H9 (cell line): ENCODE measurements at regions not wholly inside any gene's neighbourhood (a gene's known extent, or its start where the extent isn't known, plus 50 kb on each side); places are given as distances from the start of the nearest gene placed in this dataset.
"Not testable (repeated sequence)": the region's sequence is repeated elsewhere in the genome, so short reads cannot be mapped to it uniquely, and the experiment has no call there.

ENCODE experiments used
- DNase-seq: peaks from one replicate; pipeline ENCODE4 v3.0.0-alpha.2; 2017
- H2AFZ ChIP-seq: one replicate; pipeline ENCODE4 v1.6.1; 2013; ENCODE audit warnings: mild to moderate bottlenecking, low read length, control low read depth, moderate library complexity
- H2AK5ac ChIP-seq: 2 replicates; pipeline ENCODE4 v1.6.1; 2013; ENCODE audit warnings: low read length, control low read depth, mixed read lengths; ENCODE audit not compliant: insufficient read length
- H2BK120ac ChIP-seq: one replicate; pipeline ENCODE4 v1.6.1; 2013; ENCODE audit warnings: low read depth, mild to moderate bottlenecking, low read length, control low read depth, inconsistent platforms; ENCODE audit not compliant: poor library complexity, severe bottlenecking
- H2BK12ac ChIP-seq: 2 replicates; pipeline ENCODE4 v1.6.1; 2013; ENCODE audit warnings: low read length, control low read depth, mixed read lengths, low read depth; ENCODE audit not compliant: insufficient read length
- H2BK15ac ChIP-seq: 2 replicates; pipeline ENCODE4 v1.6.1; 2013; ENCODE audit warnings: low read depth, low read length, control low read depth
- H2BK20ac ChIP-seq: one replicate; pipeline ENCODE4 v1.6.1; 2013; ENCODE audit warnings: low read depth, mild to moderate bottlenecking, low read length, control low read depth, inconsistent platforms; ENCODE audit not compliant: poor library complexity, severe bottlenecking
- H2BK5ac ChIP-seq: 2 replicates; pipeline ENCODE4 v1.6.1; 2013; ENCODE audit warnings: low read length, control low read depth, mixed read lengths; ENCODE audit not compliant: insufficient read length
- H3K14ac ChIP-seq: 2 replicates; pipeline ENCODE4 v1.6.1; 2013; ENCODE audit warnings: low read length, control low read depth; ENCODE audit not compliant: insufficient read depth
- H3K18ac ChIP-seq: 2 replicates; pipeline ENCODE4 v1.6.1; 2013; ENCODE audit warnings: low read depth, mild to moderate bottlenecking, mixed read lengths, low read length, control low read depth; ENCODE audit not compliant: insufficient read length
- H3K23ac ChIP-seq: 2 replicates; pipeline ENCODE4 v1.6.1; 2013; ENCODE audit warnings: low read length, control low read depth, mixed read lengths, low read depth; ENCODE audit not compliant: insufficient read length
- H3K23me2 ChIP-seq: 2 replicates; pipeline ENCODE4 v1.6.1; 2013; ENCODE audit warnings: low read depth, mild to moderate bottlenecking, mixed read lengths, low read length, control low read depth; ENCODE audit not compliant: insufficient read length, poor library complexity, severe bottlenecking
- H3K27ac ChIP-seq: 2 replicates; pipeline ENCODE4 v1.5.1; 2013; ENCODE audit warnings: low read length, control low read depth, mixed read lengths, low read depth; ENCODE audit not compliant: insufficient read length
- H3K27me3 ChIP-seq: 2 replicates; pipeline ENCODE4 v1.6.1; 2013; ENCODE audit warnings: low read length, control low read depth, inconsistent platforms; ENCODE audit not compliant: insufficient read depth
- H3K4ac ChIP-seq: 2 replicates; pipeline ENCODE4 v1.6.1; 2013; ENCODE audit warnings: low read depth, mild to moderate bottlenecking, control low read depth, inconsistent platforms, low read length, moderate library complexity
- H3K4me1 ChIP-seq: 2 replicates; pipeline ENCODE4 v1.6.1; 2013; ENCODE audit warnings: low read length, control low read depth, inconsistent platforms; ENCODE audit not compliant: insufficient read depth
- H3K4me2 ChIP-seq: 2 replicates; pipeline ENCODE4 v1.6.1; 2013; ENCODE audit warnings: low read length, control low read depth, mixed read lengths; ENCODE audit not compliant: insufficient read length, insufficient read depth
- H3K56ac ChIP-seq: 2 replicates; pipeline ENCODE4 v1.6.1; 2013; ENCODE audit warnings: low read depth, mild to moderate bottlenecking, mixed read lengths, low read length, control low read depth; ENCODE audit not compliant: insufficient read length
- H3K79me1 ChIP-seq: 2 replicates; pipeline ENCODE4 v1.6.1; 2013; ENCODE audit warnings: low read depth, mild to moderate bottlenecking, moderate library complexity, low read length, control low read depth, inconsistent platforms; ENCODE audit not compliant: insufficient read depth, poor library complexity, severe bottlenecking
- H3K79me2 ChIP-seq: 2 replicates; pipeline ENCODE4 v1.6.1; 2013; ENCODE audit warnings: low read length, control low read depth, inconsistent platforms; ENCODE audit not compliant: insufficient read depth
- H3K9ac ChIP-seq: 2 replicates; pipeline ENCODE4 v1.6.1; 2013; ENCODE audit warnings: low read length, control low read depth, mixed read lengths; ENCODE audit not compliant: insufficient read length; ENCODE audit errors: extremely low read depth
- H3K9me3 ChIP-seq: one replicate; pipeline ENCODE4 v1.6.1; 2013; ENCODE audit warnings: low read depth, low read length, inconsistent platforms; ENCODE audit not compliant: control insufficient read depth
- H3T11ph ChIP-seq: one replicate; pipeline ENCODE4 v1.6.1; 2013; ENCODE audit warnings: mild to moderate bottlenecking, low read length, control low read depth, inconsistent platforms
- H4K20me1 ChIP-seq: one replicate; pipeline ENCODE4 v1.6.1; 2013; ENCODE audit not compliant: control insufficient read depth, insufficient read length, insufficient read depth
- H4K5ac ChIP-seq: 2 replicates; pipeline ENCODE4 v1.6.1; 2013; ENCODE audit warnings: low read depth, mild to moderate bottlenecking, mixed read lengths, low read length, control low read depth; ENCODE audit not compliant: insufficient read length
- H4K8ac ChIP-seq: replicated peaks from 2 replicates; pipeline ENCODE4 v1.6.1; 2013; ENCODE audit warnings: low read length, control low read depth, mixed read lengths, low read depth; ENCODE audit not compliant: insufficient read length
- H4K91ac ChIP-seq: 2 replicates; pipeline ENCODE4 v1.6.1; 2013; ENCODE audit warnings: low read depth, mild to moderate bottlenecking, moderate library complexity, mixed read lengths, low read length, control low read depth; ENCODE audit not compliant: insufficient read length
- H3K27ac Mint-ChIP-seq, 3 experiments: 2 replicates in 2 of 3; 3 replicates in 1 of 3; pipeline ENCODE4 v1.8.0; 2020 to 2021; ENCODE audit warnings: mixed read lengths in 3 of 3, mild to moderate bottlenecking in 1 of 3, moderate library complexity in 1 of 3
- H3K27me3 Mint-ChIP-seq: 2 replicates; pipeline ENCODE4 v1.8.0; 2021; ENCODE audit warnings: low read depth, mild to moderate bottlenecking, moderate library complexity, mixed read lengths
- H3K36me3 Mint-ChIP-seq, 3 experiments: 2 replicates in 2 of 3; 3 replicates in 1 of 3; pipeline ENCODE4 v1.8.0; 2020 to 2021; ENCODE audit warnings: low read depth in 3 of 3, mixed read lengths in 3 of 3; ENCODE audit not compliant: insufficient read depth in 1 of 3
- H3K4me1 Mint-ChIP-seq, 2 experiments: 2 replicates each; pipeline ENCODE4 v1.8.0; 2020; ENCODE audit warnings: mixed read lengths in 2 of 2
- H3K4me3 Mint-ChIP-seq, 2 experiments: 2 replicates in 1 of 2; 3 replicates in 1 of 2; pipeline ENCODE4 v1.8.0; 2020 to 2021; ENCODE audit warnings: mild to moderate bottlenecking in 2 of 2, mixed read lengths in 2 of 2, moderate library complexity in 1 of 2
- H3K9me3 Mint-ChIP-seq, 2 experiments: 2 replicates in 1 of 2; 3 replicates in 1 of 2; pipeline ENCODE4 v1.8.0; 2020; ENCODE audit warnings: mild to moderate bottlenecking in 2 of 2, mixed read lengths in 2 of 2, moderate library complexity in 1 of 2
- WGBS: extraction: QIAGEN DNeasy Blood & Tissue Kit; methylation state at CpG from one replicate; pipeline ENCODE4 v1.1.7; 2013; ENCODE audit warnings: missing lambda C conversion rate, low lambda C conversion rate, mixed read lengths; ENCODE audit not compliant: insufficient read length; ENCODE audit errors: extremely low coverage; 5-methylcytosine and 5-hydroxymethylcytosine counted together

DNA sequence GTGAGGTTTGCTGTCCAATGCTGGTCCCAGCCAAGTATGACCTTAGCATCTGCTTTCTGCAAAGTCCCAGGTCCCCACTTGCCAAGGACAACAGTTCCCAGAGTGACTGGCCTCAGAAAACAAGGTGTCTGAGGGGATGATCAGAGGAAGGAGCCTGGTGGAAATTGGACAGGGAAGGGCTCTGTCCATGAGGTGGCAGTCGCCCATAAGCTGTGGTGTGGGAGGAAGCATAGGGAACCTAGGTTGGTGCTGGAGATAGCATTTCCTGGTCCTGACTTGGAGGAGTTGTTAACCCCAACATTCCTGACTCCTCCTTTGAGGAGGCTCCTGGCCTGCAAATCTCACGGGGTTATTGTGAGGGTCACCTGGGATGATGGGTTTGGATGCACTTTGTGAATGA lies 77.8 kb downstream of the LIMS4 start:
- H3K4me2 ChIP-seq, DNase-seq, H3T11ph ChIP-seq, H2AK5ac ChIP-seq, H3K27ac Mint-ChIP-seq, H2BK20ac ChIP-seq, H2AFZ ChIP-seq, H3K4me1 Mint-ChIP-seq, H4K91ac ChIP-seq, H3K56ac ChIP-seq, H4K5ac ChIP-seq, H3K14ac ChIP-seq, H2BK12ac ChIP-seq, H2BK120ac ChIP-seq, H3K9me3 ChIP-seq, H3K27me3 Mint-ChIP-seq, H3K79me1 ChIP-seq, H3K27ac ChIP-seq, H3K36me3 Mint-ChIP-seq, H3K4me1 ChIP-seq, H2BK5ac ChIP-seq, H3K79me2 ChIP-seq, H4K20me1 ChIP-seq, H3K4ac ChIP-seq, H3K4me3 Mint-ChIP-seq, H4K8ac ChIP-seq, H3K27me3 ChIP-seq, H3K23me2 ChIP-seq, H3K18ac ChIP-seq, H3K23ac ChIP-seq, H3K9me3 Mint-ChIP-seq, H2BK15ac ChIP-seq, H3K9ac ChIP-seq: not testable (repeated sequence)
- WGBS: no CpG with 5 or more reads among the region's 2 CpGs

DNA sequence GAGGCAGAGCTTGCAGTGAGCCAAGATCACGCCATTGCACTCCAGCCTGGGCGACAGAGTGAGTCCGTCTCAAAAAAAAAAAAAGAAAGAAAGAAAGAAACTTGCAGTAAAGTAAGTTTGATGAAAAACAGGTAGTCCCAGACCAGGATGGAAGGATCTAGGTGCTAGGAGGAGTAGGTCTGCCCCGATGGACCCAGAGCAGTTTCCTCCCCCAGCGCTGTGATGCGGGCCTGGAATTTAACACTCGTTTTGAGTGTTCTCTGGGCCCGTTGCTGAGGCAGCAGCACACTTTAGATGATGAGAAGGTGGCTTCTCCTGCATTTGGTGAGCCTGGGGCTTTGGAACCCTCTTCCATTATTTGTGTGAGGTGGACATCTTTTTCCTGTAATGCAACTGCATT lies 80.2 kb downstream of the LIMS4 start:
- H3K9me3 Mint-ChIP-seq, H3K4me2 ChIP-seq, H3K4me1 ChIP-seq, H2BK120ac ChIP-seq, H2BK12ac ChIP-seq, H3K14ac ChIP-seq, H2BK15ac ChIP-seq, H3K23ac ChIP-seq, H2AK5ac ChIP-seq, H3K4me3 Mint-ChIP-seq, H3K4ac ChIP-seq, H3K27me3 Mint-ChIP-seq, H3K18ac ChIP-seq, H3K9ac ChIP-seq, H3K79me2 ChIP-seq, H3K27ac ChIP-seq, H3K9me3 ChIP-seq, H3K4me1 Mint-ChIP-seq, H3K27me3 ChIP-seq, DNase-seq, H4K8ac ChIP-seq, H4K5ac ChIP-seq, H3K23me2 ChIP-seq, H3K56ac ChIP-seq, H3K36me3 Mint-ChIP-seq, H4K20me1 ChIP-seq, H3K27ac Mint-ChIP-seq, H4K91ac ChIP-seq, H2AFZ ChIP-seq, H3K79me1 ChIP-seq, H2BK5ac ChIP-seq, H3T11ph ChIP-seq, H2BK20ac ChIP-seq: not testable (repeated sequence)
- no CpG with 5 or more reads among the region's 8 CpGs for WGBS

DNA sequence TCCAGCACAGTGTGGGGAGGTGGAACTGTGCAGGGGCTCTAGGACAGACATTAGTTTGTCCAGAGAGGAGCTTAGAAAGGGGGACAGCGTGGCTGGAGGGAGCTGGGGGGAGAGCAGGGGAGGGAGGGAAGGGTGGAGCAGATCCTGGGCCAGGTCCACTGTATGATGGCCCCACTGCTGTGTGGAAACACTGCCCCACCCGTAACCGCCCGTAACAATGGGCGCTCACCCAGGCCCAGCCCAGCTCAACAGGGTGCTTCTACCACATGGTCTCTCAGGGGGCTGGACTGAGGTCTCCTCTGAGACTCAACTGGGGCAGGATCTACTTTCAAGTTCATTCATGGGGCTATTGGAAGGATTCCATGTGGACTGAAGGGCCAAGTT lies 81.6 kb downstream of the LIMS4 start:
- H3T11ph ChIP-seq, H3K27me3 Mint-ChIP-seq, H3K23ac ChIP-seq, H3K79me1 ChIP-seq, H3K4me1 ChIP-seq, H3K14ac ChIP-seq, H3K79me2 ChIP-seq, H4K5ac ChIP-seq, H3K27me3 ChIP-seq, H3K27ac ChIP-seq, H3K18ac ChIP-seq, H3K56ac ChIP-seq, H3K23me2 ChIP-seq, DNase-seq, H3K4me2 ChIP-seq, H3K9me3 ChIP-seq, H3K9ac ChIP-seq, H2BK20ac ChIP-seq, H2BK120ac ChIP-seq, H2AK5ac ChIP-seq, H4K91ac ChIP-seq, H3K4ac ChIP-seq, H4K8ac ChIP-seq, H2AFZ ChIP-seq, H3K4me1 Mint-ChIP-seq, H3K4me3 Mint-ChIP-seq, H3K36me3 Mint-ChIP-seq, H4K20me1 ChIP-seq, H2BK12ac ChIP-seq, H3K27ac Mint-ChIP-seq, H2BK15ac ChIP-seq, H2BK5ac ChIP-seq, H3K9me3 Mint-ChIP-seq: not testable (repeated sequence)
- WGBS: no CpG with 5 or more reads among the region's 5 CpGs
